Fibroblast of skin of abdomen (primary cell): ENCODE measurements at regions not wholly inside any gene's neighbourhood (a gene's known extent, or its start where the extent isn't known, plus 50 kb on each side); places are given as distances from the start of the nearest gene placed in this dataset.
"Not testable (repeated sequence)": the region's sequence is repeated elsewhere in the genome, so short reads cannot be mapped to it uniquely, and the experiment has no call there.

ENCODE experiments used
- DNase-seq: peaks from one replicate; pipeline ENCODE4 v3.0.0-alpha.2; 2013

DNA sequence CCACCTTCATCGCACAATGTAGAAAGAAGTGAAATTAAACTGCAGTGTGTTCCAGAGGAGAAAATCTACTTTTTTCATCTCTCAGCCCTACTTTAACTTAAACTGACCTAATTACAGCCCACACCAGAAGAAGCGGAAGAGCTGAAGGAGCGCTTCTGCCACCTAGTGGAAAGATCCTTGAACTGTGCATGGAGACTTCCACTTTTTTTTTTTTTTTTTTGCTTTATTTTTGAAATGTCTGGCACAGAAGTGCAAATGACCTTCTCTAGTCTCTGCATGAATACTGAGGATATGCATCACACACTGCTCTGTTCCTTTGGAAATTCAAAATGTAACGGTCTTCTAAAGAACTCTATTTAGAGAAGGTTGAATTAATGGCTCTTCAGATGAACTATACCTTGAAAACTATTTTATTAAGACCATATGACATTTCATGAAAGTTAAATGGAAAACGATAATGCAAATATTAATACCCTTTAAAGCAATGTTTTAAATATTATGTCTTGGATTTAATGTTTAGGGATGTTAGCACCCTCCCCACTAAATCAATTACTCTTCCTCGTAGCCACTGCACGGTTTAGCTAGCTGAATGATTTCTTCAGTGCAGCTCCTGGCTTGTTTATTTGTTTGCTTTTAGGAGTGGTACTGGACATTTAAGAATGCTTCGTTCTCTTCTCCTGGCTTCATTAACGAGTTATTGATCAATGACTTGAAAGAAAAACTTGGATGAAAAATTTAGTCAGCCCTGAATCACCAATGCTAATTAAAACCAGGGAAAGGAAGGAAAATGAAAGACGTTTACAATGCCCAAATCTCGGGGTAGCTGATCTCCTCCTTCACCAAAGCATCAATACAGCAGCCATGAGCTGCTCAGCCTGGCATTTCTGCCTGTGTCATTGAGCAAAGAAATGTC, 569.6 kb upstream of the GJE1 start:
- DNase-seq: peak; percentile 92

DNA sequence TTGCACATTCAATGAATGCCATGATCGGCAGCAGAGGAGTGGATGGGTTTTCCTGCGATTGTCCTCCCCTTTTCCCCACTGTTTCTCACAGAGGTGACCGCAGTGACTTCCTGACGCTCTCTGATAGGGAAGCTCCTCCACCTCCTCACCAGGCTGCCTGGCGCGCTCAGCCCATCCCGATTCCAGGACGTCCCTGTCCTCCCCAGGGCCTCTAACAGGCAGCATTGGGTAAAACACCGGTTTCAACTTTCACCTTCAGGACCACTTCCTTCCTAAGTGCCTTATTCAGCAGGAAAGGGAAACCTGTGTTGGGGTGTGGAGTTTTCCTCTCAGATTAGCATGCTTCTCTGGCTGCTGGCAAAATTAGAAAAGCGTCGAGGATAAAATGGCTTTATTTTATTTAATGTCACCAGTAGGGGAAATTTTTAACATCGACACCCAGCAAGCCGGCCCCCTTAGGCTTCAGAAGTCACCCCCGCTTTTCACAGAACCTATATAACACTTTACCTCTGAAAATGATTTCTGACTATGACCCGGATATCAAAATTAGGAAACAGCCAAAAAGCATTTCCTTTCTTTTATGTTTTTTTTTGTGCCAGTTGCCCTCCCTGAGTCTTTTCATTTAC, 570.4 kb upstream of the GJE1 start:
- peak; percentile 13 for DNase-seq

DNA sequence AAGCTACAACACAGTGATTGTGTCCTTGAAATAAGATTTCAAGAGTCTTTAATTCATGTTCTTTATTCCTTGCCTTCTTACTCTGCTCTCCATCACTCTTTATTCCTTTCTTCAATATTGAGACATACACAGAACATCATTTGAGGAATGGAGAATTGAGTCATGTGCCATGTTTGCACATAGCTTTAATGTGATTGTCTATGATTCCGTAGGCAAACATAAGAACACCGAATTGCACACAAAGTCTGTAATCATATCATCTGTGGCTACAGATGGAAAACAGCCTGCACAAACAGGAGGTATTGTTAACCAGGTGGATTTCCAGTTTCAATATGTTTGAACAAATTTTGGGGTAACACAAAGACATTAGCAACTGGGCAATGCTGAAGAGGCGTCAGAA, 571.6 kb upstream of the GJE1 start:
- no peak for DNase-seq

DNA sequence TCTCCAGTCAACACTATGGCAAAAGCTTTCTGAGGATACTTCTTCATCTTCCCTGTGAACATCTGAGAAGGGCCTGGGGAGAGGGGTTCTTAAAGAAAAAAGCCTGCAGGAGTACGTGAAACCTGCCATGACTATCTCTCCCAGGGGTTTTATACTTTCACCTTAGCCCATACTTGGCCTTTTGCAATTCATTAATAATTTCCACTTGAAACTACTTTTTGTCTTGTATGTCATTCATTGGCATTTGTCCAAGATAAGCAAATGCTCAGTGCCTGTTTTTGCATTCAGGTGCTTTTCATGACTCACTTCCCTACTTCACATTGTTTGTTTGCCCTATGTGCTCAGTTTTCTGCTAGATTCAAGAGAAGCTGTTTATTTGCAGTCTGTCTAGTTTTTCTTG, 580.3 kb upstream of the GJE1 start:
- DNase-seq: peak; percentile 15

DNA sequence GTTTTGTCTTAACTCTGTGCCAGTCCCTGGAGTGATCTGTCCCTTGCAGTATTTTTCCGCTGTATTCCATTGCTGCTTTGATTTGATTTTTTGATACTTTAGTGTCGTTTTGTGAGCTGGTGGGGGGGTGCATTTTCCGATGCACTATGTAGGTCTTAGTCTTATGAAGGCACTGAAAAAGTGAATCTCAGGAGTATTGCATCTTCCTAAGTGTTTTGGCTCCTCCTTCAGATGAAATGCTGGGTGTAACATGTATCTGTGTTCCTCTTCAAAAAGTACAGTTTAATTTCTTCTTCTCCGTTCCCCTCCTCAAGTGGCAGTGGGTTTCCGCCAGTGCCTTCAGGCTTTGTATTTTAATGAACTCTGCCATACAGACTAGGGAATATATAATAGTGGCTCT, 580.7 kb upstream of the GJE1 start:
- no peak for DNase-seq

DNA sequence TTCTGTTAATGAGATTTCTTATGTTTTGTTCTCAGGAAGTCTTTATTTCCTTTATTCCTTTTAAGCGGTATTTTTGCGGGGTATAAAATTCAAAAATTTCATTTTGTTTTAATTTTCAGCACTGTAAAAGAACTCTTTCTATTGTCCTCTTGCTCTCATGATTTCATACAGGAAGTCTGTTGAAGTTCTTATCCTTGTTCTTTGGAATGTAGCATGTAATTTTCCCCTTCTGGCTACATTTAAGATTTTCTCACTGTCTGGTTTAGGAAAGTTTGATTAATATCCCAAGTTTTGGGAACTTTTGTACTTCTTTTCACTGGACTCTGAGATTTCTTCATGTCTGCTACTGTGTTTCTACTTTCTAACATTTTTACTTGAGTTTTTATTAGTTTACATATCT, 581.4 kb upstream of the GJE1 start:
- no peak for DNase-seq

DNA sequence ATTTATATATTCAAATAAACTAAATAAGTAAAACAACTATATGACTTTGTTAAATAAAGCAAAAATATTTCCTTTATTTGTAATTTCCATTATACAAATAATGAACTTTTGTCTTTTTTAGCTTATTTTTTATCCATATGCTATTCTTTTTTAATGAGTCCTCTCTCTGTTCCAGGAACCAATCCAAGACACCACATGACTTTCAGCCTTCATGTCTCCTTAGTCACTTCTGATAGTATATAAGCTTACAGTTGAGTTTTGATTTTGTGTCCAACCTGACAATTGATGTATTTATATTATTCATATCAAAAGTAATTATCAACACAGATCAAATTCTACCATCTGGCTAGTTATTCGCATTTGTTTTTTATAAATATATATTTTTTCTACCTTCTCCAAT, 582.3 kb upstream of the GJE1 start:
- no peak for DNase-seq

DNA sequence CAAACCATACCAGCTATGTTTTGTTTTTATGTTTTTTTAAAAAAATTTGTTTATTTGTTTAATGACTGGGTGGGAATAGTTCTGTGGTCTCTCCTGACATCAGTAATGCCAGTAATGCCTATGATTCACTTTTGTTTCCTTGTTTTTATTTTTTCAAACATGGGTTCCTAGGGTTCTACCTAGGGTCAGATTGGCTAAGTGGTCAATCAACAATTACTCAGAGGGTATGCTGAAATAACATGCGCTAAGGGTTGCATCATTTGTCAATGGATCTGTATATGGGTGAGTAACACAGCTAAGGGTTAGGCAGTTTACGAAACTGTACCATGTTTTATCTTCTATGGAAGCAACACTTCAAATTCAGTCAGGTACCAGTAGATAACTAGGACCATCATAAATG, 583.8 kb upstream of the GJE1 start:
- DNase-seq: no peak

DNA sequence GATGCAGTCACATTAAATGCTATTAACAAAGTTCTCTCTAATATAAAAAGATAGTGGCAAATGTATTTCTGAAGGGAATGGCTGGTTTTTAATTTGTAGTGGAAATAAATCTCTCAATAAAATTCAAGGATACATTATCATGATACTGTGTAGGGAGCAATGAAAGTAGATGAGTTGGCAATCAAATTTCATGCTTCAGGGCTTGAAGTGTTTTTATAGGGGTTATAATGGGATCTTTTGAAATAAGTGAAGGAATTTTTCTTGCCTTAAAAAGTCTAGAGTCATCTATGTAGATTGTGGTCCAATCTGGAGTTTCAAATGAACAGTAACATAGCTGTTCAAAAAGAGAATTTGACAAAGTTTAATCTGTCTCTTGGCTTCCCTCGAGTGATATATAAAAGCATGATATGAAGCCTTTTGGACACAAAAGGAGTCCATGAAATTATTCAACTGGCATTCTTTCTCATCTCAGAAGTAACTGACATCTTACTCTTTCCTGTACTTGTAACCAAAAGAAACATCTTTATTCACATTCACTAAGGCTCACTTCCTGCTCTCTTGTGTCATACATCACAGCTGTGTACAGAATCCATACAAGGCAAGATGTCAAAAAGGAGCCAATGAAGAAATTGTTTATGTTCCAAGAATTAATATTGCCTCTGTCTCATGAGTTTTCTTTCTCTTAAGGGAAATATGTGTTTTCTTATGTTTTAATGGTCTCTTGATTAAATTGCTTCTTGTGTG, 591.0 kb upstream of the GJE1 start:
- DNase-seq: peak; percentile 14

DNA sequence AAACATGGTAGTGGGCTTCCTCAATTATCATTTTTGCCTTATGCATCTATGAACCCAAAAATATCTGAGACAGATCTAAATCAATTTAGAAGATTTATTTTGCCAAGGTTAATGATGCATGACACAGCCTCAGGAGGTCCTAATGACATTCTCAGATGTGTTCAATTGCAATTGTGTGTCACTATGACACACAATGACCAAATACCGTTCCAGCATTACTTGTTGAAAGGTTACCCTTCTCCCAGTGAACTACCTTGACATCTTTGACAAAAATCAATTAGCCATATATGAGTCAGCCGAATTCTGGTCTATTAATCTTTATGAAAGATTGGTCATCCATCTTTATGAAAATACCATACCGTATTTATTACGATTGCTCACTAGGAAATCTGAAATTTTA, 592.5 kb upstream of the GJE1 start:
- DNase-seq: no peak

DNA sequence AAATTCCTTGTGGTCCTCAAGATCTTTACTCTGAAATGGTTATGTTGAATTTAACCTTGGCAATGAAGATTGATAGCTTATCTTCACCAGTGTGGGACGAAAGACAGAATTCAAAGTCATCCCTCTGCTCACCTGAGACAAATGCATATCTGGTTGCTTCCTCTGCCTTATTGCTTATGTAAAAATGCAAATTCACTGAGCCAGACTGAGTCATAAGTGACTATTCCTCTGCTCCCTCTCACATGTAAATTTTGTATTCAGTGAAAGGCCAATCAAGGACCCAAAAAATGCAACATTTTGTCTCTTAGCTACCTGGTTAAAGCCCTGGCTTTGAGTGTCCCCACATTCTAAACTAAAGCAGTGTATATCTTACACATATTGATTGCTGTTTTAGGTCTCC, 593.1 kb upstream of the GJE1 start:
- no peak for DNase-seq

DNA sequence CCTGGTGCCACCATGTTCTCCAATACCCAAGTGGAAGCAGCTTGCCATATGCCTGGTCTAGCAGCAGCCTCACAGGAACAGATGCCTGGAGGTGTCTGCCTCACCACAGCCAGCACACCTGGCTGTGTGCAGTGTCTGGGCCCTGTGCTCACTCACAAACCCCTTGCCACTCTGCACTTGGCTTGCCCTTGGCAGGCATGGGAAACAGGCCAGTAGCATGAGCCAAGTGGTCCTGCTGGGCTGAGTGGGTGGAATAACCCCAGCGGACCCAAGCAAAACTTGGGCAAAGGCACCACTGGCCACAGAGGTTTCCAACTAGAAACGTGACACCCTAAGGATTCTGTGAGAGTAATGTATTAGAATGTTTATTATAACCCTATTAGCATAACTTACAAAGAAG, 600.5 kb upstream of the GJE1 start:
- no peak for DNase-seq

DNA sequence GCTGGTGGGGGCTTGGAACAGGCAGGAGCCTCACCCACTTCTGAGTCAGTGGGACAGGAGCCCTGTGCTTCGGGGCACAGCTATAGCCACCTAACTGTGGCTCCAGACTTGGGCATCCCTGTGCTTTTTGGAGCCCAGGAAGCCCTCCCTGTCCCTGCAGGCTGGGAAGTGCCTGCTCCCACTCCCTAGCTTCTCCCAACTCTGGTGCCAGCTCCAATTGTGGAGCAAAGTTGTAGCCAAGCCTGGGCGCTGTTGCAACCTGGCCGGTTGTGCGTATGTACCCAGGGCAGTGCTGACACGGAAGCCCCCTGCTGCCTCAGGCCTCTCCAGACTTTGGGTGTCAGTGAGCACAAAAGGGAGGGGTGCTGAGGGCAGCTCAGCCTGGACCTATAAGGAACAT, 601.7 kb upstream of the GJE1 start:
- no peak for DNase-seq

DNA sequence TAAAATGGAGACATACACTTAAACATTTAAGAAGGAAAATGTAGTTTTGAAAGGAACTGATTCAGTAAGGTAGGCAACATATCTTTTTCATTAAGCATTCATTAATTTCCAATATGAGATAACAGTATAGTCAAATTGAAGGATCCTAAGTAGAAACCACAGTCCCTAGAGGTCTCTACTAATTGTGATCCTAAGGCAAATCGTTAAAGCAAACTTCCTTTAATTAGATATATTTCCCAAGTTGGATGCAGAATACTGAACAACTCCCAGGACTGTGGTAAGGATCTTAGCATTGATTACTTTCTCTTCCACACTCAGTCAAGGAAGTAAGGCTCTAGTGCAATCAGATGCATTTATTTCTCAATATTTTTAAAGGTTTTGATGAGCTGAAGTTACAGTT, 604.1 kb upstream of the GJE1 start:
- DNase-seq: no peak

DNA sequence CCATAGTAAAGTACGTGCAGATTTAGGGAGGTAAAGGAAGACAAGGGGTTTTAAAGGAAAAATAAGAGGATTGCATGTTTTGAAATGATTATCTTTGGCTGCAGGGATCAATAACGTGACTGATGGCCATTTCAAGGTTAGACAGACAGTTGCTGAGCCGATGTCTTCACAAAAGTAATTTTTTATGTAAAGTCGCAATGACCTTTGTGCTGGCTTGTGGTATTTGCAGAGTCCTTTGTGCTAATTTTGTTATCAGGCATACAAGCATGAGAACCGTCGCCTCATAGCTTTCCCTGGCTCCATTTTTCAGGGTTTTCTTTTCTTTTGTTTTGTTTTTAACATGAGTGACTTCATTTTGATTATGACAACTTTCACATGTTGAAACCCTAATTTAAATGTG, 605.7 kb upstream of the GJE1 start:
- DNase-seq: no peak

DNA sequence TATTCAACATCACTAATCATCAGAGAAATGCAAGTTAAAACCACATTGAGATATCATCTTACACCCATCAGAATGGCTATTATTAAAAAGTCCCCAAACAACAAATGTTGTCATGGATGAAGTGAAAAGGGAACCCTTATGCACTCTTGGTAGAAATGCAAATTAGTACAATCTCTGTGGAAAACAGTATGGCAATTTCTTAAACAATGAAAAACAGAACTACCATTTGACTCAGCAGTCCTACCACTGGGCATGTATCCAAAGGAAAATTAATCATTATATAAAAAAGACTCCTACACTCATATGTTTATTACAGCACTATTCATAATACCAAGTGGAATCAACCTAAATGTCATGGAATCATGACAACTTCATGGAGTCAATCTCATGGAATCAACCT, 611.3 kb upstream of the GJE1 start:
- no peak for DNase-seq

DNA sequence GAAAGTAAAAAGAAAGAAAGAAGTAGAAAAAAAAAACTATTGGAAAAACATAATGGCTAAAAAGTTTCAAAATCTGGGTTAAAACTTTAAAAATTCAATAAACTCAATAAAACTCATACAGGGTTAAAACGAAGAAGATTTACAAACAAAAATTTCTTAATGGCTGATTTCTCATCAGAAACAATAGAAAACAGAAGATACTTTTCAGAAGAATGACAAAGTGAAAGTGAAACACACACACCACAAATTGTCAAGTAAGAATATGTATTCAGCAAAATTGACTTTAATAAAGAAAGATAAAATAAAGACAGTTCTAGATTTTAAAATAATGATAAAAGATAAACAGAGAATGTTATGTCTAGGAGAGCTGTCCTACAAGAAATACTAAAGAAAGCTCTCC, 618.9 kb upstream of the GJE1 start:
- no peak for DNase-seq

DNA sequence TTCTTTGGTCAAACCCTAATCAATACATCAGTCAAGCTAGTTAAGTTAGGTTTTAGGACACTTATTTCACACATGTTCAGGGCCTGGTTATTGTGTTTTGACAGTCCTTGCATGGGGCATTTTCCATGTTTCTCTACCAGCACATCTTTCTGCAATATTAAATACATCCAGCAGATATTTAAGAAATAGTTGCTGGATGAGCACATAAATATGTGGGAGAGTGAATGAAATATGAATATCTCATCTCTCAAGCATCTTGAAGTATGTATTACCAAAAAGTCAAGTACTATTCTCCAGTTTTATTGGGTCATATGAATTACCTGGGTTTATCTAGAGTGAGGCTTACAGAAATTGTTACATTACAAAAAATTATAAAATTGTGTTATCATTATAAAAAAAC, 621.9 kb upstream of the GJE1 start:
- peak; percentile 7 for DNase-seq

DNA sequence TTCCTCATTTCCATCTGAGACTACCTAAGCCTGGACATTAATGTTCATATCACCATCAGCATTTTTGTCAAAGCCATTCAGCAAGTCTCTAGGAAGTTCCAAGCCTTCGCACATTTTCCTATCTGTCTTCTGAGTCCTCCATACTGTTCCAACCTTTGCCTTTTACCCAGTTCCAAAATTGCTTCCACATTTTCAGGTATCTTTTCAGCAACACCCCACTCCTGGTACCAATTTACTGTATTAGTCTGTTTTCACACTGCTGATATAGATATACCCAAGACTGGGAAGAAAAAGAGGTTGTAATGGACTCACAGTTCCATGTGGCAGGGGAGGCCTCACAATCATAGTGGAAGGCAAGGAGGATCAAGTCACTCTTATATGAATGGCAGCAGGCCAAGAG, 626.7 kb upstream of the GJE1 start:
- not testable (repeated sequence) for DNase-seq

DNA sequence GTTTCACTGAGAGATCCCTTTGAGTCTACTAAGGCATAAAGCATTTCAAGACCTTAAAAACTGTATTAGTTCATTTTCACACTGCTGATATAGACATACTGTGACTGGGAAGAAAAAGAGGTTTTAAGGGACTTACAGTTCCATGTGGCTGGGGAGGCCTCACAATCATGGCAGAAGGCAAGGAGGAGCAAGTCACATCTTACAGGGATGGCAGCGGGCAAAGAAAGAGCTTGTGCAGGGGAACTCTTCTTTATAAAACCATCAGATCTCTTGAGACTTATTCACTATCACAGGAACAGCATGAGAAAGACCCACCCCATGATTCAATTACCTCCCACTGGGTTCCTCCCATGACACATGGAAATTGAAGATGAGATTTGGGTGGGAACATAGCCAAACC, 628.4 kb upstream of the GJE1 start:
- not testable (repeated sequence) for DNase-seq

DNA sequence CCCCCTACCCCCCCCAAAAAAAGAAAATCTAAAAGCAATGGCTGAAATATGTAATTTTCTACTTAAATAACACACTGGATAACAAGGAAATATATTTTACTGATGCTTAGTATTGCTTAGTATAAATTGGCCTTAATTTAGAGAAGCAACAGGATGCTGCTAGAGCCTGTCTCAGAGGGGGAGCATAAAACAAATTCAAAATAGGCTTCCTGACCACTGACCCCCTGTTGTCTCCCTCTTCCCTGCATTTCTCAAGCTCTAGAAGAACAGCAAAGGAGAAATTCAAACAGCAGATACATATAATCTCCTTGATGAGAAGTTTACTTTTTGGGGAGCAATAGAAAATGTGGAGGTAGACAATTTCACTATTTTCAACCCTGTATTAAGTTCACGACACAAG, 631.1 kb upstream of the GJE1 start:
- no peak for DNase-seq

DNA sequence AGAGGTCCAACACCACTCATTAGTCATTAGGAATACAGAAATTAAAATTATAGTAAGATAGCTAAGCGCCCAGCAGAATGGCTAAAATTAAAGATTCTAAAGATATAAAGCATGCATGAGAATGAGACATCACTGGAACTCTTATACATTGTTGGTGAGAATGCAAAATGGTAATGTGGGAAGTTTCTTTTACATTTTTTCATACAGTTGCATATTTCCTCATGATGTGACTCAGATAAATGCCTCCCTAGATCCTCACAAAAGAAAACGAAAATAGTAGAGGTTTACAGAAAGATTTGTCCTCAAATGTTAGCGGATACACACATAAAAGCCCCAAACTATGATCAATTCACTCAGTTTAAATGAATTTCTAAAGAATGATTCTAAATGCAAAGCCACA, 633.7 kb upstream of the GJE1 start:
- peak; percentile 43 for DNase-seq

DNA sequence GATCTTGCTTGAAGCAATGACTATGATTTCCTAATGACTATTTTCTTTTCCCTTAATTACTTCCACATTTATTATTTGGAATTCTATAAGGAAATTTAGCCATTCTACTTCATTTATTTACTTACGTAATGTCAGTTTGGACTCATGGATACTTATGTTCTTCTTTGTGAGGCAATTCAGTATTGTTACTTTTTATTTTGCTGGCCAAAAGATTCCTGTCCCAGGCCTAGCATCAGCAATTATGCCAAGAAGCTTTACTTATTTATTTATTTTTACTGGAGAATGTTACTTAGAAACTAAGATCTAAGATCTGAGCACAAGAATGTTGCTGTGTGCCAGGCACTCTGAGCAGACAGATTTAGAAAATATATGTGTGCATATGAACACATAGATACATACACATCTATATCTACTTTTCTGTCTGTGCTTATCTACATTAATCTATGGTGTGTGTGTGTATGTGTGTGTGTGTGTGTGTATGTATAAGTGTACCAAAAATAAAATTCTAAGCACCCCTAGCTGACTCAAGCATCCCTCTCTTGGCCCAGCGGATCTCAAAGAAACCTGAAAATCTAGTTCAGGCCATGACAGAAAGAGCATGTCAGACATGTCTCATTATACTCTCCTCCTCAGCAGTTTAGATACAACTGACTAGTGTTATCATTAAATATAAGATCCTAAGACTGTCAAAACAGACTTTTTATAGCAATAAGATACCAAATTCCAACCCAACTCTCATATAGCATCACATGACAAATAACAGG, 640.0 kb upstream of the GJE1 start:
- DNase-seq: no peak
